ENCODE measurements at regions not wholly inside any gene's neighbourhood (a gene's known extent, or its start where the extent isn't known, plus 50 kb on each side); places are given as distances from the start of the nearest gene placed in this dataset.

DNA sequence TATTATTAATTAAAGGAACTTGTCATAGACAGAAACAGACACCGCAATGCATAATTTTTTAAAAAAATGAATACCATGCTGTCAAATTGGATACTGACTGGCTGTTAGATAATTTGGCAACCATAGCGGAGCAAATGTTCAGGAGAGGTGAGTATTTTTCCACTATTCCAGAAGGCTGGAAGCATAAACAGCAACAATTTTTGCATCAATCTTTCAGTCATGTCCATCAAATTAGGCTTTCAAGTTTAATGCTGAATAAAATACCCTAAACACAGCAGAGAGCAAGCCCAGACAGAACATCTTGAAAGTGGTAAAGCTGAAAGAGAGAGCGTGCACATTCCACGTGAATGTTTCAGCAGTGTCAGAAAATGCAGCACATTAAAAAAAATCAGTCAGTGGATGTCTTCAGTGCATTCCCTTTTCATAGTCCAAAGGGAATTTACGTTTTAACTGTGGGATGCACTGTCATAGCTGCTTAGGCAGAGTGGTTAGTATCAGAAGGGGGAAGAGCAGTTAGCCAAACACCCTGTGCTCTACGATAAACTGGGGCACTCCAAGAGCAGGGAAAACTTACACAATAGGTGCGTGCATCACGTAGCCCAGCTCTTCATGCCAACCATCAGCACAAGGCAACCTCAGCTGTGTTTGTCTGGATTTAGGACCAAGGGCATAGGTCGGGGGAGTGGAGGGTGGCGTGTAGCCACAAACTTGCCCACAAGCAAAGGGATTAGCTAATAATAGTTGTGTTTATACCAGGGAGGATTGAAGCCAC, 116.2 kb upstream of the STMND1 start:
- Histone ChIP-seq H3K4me1 (ENCODE audit: control insufficient read depth, insufficient read depth, low read length) (peaks cover 10% of the 10 kb centered on the region), H3K9me3 (ENCODE audit: control insufficient read depth, insufficient read depth, low read length) (no peaks in the 10 kb centered on the region), H3K36me3 (ENCODE audit: control insufficient read depth, insufficient read depth, low read length) (no peaks in the 10 kb centered on the region), H3K27ac (ENCODE audit: low read depth, low read length) (peak overlapping the region; percentile 22), H3K4me3 (ENCODE audit: low read depth, low read length) (no peak overlapping the region), H3K27me3 (ENCODE audit: control insufficient read depth, insufficient read depth, low read length) (no peaks in the 10 kb centered on the region)
- WGBS (ENCODE audit: insufficient coverage) = 44% methylated on average over 6 of the region's 10 CpGs
- DNase-seq (ENCODE audit: low read depth in 4 of 6, low spot score in 6 of 6) = peak in 2 of 6 donors; percentile 29 to 77

DNA sequence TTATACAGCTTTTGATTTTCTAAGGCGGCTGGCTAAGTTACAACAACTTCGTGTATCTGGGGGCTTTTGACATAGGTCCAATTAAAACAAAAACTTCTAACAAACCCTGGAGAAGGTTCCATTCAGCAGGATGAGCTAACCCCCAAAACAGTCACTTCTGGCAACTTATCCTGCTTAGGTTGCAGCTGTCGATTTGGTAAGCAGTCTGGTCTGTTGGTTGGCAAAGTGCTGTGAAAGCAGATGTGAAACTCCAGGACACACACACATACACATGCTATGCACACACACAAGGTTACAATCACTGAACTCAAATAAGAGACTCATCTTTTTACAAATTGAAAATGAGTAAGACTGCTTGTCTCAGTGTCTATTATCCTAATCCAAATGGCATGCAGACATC, 119.0 kb upstream of the STMND1 start:
- H3K27ac ChIP-seq (ENCODE audit: low read depth, low read length) = peak overlapping the region; percentile 35
- H3K4me3 ChIP-seq (ENCODE audit: low read depth, low read length) = no peak overlapping the region
- whole genome bisulfite sequencing (ENCODE audit: insufficient coverage) = no CpG with 5 or more reads among the region's 3 CpGs
- no peaks in the 10 kb centered on the region for H3K9me3 ChIP-seq (ENCODE audit: control insufficient read depth, insufficient read depth, low read length)
- H3K4me1 ChIP-seq (ENCODE audit: control insufficient read depth, insufficient read depth, low read length) = peaks cover 10% of the 10 kb centered on the region
- peak; percentile 35 to 94 (median 68) for DNase-seq (ENCODE audit: low read depth in 4 of 6, low spot score in 6 of 6)
- H3K36me3 ChIP-seq (ENCODE audit: control insufficient read depth, insufficient read depth, low read length) = no peaks in the 10 kb centered on the region
- no peaks in the 10 kb centered on the region for H3K27me3 ChIP-seq (ENCODE audit: control insufficient read depth, insufficient read depth, low read length)

DNA sequence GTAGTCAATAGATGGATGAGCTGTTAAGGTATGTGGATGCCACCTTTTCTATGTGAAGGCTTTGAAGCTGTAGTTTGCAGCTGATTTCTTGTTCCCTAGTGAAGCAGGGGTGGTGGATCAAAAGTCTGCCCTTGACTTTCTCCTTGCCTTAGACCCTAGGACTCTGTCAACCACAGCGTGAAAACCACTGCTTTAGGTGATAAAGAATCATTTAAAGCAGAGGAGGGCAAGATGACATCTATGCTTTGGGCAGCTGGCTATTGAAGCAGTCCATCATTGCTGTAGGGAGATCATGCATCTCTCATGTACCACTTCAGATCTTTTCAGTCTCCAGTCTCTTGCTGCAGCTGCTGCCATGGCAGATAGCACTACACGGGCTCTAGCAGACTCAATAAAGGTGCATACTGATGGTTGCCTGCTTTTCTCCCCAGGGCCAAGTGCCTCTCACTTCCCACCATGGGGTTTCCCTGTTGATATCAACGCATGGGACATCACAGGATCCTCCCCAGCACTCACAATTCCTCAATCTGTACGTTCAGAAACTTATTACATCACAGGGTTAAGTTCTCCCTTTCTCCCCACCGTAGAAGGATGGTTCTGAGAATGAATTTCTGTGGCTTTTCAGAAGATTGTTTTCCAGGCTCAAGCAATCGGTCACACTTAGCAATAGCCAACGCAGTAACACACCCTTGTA, 122.0 kb upstream of the STMND1 start:
- no peaks in the 10 kb centered on the region for H3K9me3 ChIP-seq (ENCODE audit: control insufficient read depth, insufficient read depth, low read length)
- no peak overlapping the region for H3K4me3 ChIP-seq (ENCODE audit: low read depth, low read length)
- no peak for DNase-seq (ENCODE audit: low read depth in 4 of 6, low spot score in 6 of 6)
- H3K36me3 ChIP-seq (ENCODE audit: control insufficient read depth, insufficient read depth, low read length) = no peaks in the 10 kb centered on the region
- 72% methylated on average over 3 of the region's 7 CpGs for WGBS (ENCODE audit: insufficient coverage)
- H3K27me3 ChIP-seq (ENCODE audit: control insufficient read depth, insufficient read depth, low read length) = no peaks in the 10 kb centered on the region
- peaks cover 6% of the 10 kb centered on the region for H3K4me1 ChIP-seq (ENCODE audit: control insufficient read depth, insufficient read depth, low read length)
- H3K27ac ChIP-seq (ENCODE audit: low read depth, low read length) = no peak overlapping the region

DNA sequence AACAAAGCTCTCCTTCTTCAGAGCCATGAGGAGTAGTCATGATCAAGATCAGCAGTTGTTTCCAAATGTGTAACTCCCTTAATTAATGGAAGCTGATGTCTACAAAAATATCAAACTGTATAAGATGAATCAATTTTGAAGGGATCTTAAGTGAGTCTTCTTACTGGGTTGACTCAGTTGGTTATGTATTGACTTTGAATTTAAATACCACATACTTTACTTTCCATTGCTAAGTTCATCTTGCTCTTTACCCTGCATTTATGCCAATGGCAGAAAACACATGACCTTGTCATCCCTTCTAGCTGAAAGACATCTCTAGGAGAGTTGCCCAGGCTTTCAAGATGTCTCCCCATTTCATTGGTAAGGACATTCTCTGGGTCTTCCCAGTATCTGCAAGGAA, 123.2 kb upstream of the STMND1 start:
- Histone ChIP-seq H3K27ac (ENCODE audit: low read depth, low read length) (no peak overlapping the region), H3K36me3 (ENCODE audit: control insufficient read depth, insufficient read depth, low read length) (no peaks in the 10 kb centered on the region), H3K27me3 (ENCODE audit: control insufficient read depth, insufficient read depth, low read length) (no peaks in the 10 kb centered on the region), H3K4me3 (ENCODE audit: low read depth, low read length) (no peak overlapping the region), H3K9me3 (ENCODE audit: control insufficient read depth, insufficient read depth, low read length) (no peaks in the 10 kb centered on the region), H3K4me1 (ENCODE audit: control insufficient read depth, insufficient read depth, low read length) (peaks cover 6% of the 10 kb centered on the region)
- no peak for DNase-seq (ENCODE audit: low read depth in 4 of 6, low spot score in 6 of 6)

DNA sequence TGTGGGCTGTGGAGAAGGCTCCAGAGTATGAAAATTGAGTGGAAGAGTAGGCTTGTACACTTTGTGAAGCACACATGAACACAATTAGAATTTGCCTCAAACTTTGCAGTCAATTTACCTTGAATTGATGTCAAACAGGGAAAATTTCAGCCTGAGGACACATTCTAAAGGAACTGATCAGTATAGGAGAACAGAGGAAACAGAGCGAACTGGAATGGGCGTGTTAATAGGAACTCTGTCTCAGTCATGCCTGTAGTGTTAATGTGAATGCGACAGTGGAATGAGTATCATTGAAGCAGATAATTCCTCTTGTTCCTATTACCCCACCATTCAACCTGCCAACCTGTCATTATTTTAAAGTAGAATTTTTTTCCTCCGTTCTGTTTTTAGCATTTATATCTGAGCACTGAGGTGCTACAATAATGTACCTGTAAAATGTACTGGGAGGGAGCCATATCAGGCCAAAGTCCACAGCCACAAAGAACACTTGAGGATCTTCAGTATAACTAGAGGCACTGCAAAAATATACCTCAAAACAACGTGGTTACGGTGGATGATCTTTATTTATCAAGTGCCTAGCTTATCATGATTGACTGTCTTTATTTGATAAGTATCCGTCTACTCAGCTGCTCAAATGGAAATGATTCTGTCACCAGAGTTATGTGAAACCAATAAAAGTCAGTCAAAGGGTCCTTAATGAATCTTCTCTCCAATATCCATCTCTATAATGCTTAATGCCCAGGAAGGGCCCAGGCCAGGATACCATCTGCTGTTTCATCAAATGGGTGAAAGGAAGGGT, 125.3 kb upstream of the STMND1 start:
- no peak overlapping the region for H3K4me3 ChIP-seq (ENCODE audit: low read depth, low read length)
- H3K27ac ChIP-seq (ENCODE audit: low read depth, low read length) = no peak overlapping the region
- DNase-seq (ENCODE audit: low read depth in 4 of 6, low spot score in 6 of 6) = peak in 1 of 6 donors; percentile 65

DNA sequence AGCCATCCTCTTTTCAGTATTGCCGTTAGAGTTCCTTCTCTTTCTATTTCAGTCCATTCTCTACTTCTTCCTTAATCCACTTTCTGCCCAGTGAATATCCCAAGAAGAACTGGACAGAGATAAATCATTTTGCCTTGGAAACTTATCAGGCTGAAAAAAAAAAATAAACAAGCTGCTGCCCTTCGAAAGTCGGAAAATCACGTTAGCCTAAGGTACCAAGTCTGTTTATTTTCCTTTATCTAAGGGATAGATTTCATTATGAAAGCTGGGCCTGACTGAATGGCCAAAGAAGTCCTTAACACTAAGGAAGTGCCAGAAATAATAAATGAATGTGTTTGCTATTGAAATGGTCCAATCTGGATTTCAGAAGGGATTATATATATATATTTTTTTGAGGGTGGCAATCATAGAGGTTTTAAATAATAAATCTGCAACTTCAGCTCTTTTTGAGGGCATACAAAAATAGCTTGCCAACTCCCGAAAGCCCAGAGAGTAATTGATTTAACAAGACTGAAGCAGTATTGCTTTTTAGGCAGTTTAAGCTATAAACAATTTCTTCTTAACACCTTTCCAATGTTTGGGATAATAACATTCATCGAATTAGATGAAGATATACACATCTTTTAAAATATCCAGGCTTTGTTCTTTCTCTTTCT, 127.0 kb upstream of the STMND1 start:
- no peaks in the 10 kb centered on the region for H3K36me3 ChIP-seq (ENCODE audit: control insufficient read depth, insufficient read depth, low read length)
- no peaks in the 10 kb centered on the region for H3K4me1 ChIP-seq (ENCODE audit: control insufficient read depth, insufficient read depth, low read length)
- WGBS (ENCODE audit: insufficient coverage) = no CpG with 5 or more reads among the region's 6 CpGs
- no peak overlapping the region for H3K27ac ChIP-seq (ENCODE audit: low read depth, low read length)
- H3K4me3 ChIP-seq (ENCODE audit: low read depth, low read length) = no peak overlapping the region
- H3K9me3 ChIP-seq (ENCODE audit: control insufficient read depth, insufficient read depth, low read length) = no peaks in the 10 kb centered on the region
- no peaks in the 10 kb centered on the region for H3K27me3 ChIP-seq (ENCODE audit: control insufficient read depth, insufficient read depth, low read length)
- no peak for DNase-seq (ENCODE audit: low read depth in 4 of 6, low spot score in 6 of 6)

More for the DNA sequence above, 125.3 kb upstream of the STMND1 start:
- Histone ChIP-seq H3K36me3 (ENCODE audit: control insufficient read depth, insufficient read depth, low read length) (no peaks in the 10 kb centered on the region), H3K4me1 (ENCODE audit: control insufficient read depth, insufficient read depth, low read length) (no peaks in the 10 kb centered on the region), H3K27me3 (ENCODE audit: control insufficient read depth, insufficient read depth, low read length) (no peaks in the 10 kb centered on the region), H3K9me3 (ENCODE audit: control insufficient read depth, insufficient read depth, low read length) (no peaks in the 10 kb centered on the region)
- no CpG with 5 or more reads among the region's 7 CpGs for WGBS (ENCODE audit: insufficient coverage)

DNA sequence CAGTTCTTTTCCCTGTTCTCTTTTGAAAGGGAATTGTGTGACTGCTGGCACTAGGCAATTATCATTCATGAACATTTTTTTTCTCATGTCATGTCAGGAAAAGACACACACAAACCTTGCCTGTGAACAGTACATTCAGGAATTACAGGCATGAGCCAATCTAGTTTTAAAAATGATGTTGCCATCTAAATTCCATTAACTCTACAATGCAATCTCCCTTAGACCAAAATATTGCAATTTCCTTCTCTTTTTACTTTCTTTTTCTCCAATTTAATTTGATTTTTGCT, 127.5 kb upstream of the STMND1 start:
- no peaks in the 10 kb centered on the region for H3K27me3 ChIP-seq (ENCODE audit: control insufficient read depth, insufficient read depth, low read length)
- no peak overlapping the region for H3K27ac ChIP-seq (ENCODE audit: low read depth, low read length)
- H3K4me3 ChIP-seq (ENCODE audit: low read depth, low read length) = no peak overlapping the region
- no peak for DNase-seq (ENCODE audit: low read depth in 4 of 6, low spot score in 6 of 6)
- no peaks in the 10 kb centered on the region for H3K9me3 ChIP-seq (ENCODE audit: control insufficient read depth, insufficient read depth, low read length)
- H3K36me3 ChIP-seq (ENCODE audit: control insufficient read depth, insufficient read depth, low read length) = no peaks in the 10 kb centered on the region
- no peaks in the 10 kb centered on the region for H3K4me1 ChIP-seq (ENCODE audit: control insufficient read depth, insufficient read depth, low read length)

DNA sequence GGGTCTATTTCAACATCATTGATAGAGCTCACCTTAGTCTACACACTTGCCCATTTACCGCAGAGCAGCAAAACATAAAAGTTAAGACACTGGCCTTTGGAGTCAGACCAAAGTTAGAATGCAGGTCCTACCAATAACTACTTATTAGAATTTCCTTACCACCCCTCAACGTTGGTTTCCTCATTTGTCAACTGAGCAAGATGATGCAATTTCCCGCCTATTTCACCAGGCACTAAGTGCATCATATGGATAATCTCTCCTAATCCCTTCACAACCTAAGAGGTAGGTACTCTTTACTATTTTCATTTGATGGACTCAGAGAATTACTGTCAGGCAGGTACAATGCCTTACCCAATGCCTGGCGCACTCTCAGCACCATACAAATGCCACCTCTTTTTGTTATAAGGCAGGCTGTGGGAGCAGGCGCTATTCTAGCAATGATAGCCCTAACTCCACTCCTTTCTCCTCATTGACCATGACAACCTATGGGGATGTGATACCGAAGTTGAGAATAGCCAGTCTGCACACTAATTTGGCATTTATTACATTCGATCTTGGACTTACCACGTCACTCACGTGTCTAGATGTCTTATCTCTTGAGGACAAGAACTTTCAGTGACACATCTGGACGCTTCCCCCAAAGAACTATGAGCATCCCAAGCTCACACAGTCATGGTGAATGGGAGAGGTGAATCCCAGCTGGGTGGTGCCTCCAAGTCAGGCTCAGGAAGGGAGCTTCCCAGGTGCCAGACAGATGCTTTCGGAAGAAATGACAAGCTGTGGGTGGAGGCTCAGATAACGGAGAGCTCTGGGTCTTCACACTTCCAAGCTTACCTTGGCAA, 128.1 kb upstream of the STMND1 start:
- Histone ChIP-seq H3K4me1 (ENCODE audit: control insufficient read depth, insufficient read depth, low read length) (no peaks in the 10 kb centered on the region), H3K27ac (ENCODE audit: low read depth, low read length) (no peak overlapping the region), H3K4me3 (ENCODE audit: low read depth, low read length) (no peak overlapping the region), H3K36me3 (ENCODE audit: control insufficient read depth, insufficient read depth, low read length) (no peaks in the 10 kb centered on the region), H3K27me3 (ENCODE audit: control insufficient read depth, insufficient read depth, low read length) (no peaks in the 10 kb centered on the region), H3K9me3 (ENCODE audit: control insufficient read depth, insufficient read depth, low read length) (no peaks in the 10 kb centered on the region)
- DNase-seq (ENCODE audit: low read depth in 4 of 6, low spot score in 6 of 6) = no peak
- 77% methylated on average over 5 of the region's 12 CpGs for WGBS (ENCODE audit: insufficient coverage)

DNA sequence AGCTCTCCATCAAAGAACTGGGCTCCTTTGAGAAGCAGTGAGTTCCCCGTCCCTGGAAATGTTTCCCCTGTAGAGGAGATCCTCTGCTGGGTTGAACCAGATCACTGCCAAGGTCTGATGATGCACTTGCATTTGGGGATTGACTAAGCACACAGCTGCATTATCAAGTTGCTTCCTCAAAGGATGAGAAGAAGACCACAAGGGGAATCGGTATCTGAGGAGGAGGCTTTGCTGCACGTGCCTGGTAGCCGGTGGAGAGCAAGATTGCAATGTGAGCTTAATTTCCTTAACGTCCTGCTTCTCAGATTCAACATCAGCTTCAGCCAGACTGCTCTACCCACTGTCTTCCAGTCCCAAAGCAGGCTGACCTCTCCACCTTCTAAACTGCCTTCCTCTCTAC, 128.8 kb upstream of the STMND1 start:
- 93% methylated on average over 5 of the region's 5 CpGs for WGBS (ENCODE audit: insufficient coverage)
- Histone ChIP-seq H3K4me3 (ENCODE audit: low read depth, low read length) (no peak overlapping the region), H3K9me3 (ENCODE audit: control insufficient read depth, insufficient read depth, low read length) (no peaks in the 10 kb centered on the region), H3K27me3 (ENCODE audit: control insufficient read depth, insufficient read depth, low read length) (no peaks in the 10 kb centered on the region), H3K4me1 (ENCODE audit: control insufficient read depth, insufficient read depth, low read length) (no peaks in the 10 kb centered on the region), H3K36me3 (ENCODE audit: control insufficient read depth, insufficient read depth, low read length) (no peaks in the 10 kb centered on the region), H3K27ac (ENCODE audit: low read depth, low read length) (no peak overlapping the region)
- no peak for DNase-seq (ENCODE audit: low read depth in 4 of 6, low spot score in 6 of 6)
